ENCODE measurements at regions not wholly inside any gene's neighbourhood (a gene's known extent, or its start where the extent isn't known, plus 50 kb on each side); places are given as distances from the start of the nearest gene placed in this dataset.

GRCh38 chr9:27752069-27752468 lies 178.8 kb upstream of the C9orf72 start:
- no peak for TF ChIP-seq EZH2 (IDR thresholded peaks at IDR 0.05; ENCODE audit: borderline replicate concordance, low read depth, low read length, severe bottlenecking)
- TF ChIP-seq, protein P1, sequence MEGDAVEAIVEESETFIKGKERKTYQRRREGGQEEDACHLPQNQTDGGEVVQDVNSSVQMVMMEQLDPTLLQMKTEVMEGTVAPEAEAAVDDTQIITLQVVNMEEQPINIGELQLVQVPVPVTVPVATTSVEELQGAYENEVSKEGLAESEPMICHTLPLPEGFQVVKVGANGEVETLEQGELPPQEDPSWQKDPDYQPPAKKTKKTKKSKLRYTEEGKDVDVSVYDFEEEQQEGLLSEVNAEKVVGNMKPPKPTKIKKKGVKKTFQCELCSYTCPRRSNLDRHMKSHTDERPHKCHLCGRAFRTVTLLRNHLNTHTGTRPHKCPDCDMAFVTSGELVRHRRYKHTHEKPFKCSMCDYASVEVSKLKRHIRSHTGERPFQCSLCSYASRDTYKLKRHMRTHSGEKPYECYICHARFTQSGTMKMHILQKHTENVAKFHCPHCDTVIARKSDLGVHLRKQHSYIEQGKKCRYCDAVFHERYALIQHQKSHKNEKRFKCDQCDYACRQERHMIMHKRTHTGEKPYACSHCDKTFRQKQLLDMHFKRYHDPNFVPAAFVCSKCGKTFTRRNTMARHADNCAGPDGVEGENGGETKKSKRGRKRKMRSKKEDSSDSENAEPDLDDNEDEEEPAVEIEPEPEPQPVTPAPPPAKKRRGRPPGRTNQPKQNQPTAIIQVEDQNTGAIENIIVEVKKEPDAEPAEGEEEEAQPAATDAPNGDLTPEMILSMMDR (IDR thresholded peaks at IDR 0.05; ENCODE audit: extremely low read depth in 1 of 2, insufficient read depth in 1 of 2, low read depth in 1 of 2, low read length in 2 of 2) = no peak
- no peak for TF ChIP-seq POLR2AphosphoS5 (IDR thresholded peaks at IDR 0.05; ENCODE audit: insufficient read depth, low read depth, low read length)
- no peak for TF ChIP-seq POLR2A (IDR thresholded peaks at IDR 0.05; ENCODE audit: low read depth, low read length)
- TF ChIP-seq, protein P2, sequence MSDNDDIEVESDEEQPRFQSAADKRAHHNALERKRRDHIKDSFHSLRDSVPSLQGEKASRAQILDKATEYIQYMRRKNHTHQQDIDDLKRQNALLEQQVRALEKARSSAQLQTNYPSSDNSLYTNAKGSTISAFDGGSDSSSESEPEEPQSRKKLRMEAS (IDR thresholded peaks at IDR 0.05; ENCODE audit: insufficient read depth, insufficient read length) = no peak
